Femur (tissue), 1 donor: ENCODE measurements at regions not wholly inside any gene's neighbourhood (a gene's known extent, or its start where the extent isn't known, plus 50 kb on each side); places are given as distances from the start of the nearest gene placed in this dataset.
"Not testable (repeated sequence)": the region's sequence is repeated elsewhere in the genome, so short reads cannot be mapped to it uniquely, and the experiment has no call there.

Experiments
- DNase-seq: peaks from one replicate; pipeline ENCODE4 v3.0.0-alpha.2; 2017

GRCh38 chr16:29232811-29233704 lies 173.5 kb downstream of the NPIPB11 start:
- peak; percentile 19 for DNase-seq

DNA sequence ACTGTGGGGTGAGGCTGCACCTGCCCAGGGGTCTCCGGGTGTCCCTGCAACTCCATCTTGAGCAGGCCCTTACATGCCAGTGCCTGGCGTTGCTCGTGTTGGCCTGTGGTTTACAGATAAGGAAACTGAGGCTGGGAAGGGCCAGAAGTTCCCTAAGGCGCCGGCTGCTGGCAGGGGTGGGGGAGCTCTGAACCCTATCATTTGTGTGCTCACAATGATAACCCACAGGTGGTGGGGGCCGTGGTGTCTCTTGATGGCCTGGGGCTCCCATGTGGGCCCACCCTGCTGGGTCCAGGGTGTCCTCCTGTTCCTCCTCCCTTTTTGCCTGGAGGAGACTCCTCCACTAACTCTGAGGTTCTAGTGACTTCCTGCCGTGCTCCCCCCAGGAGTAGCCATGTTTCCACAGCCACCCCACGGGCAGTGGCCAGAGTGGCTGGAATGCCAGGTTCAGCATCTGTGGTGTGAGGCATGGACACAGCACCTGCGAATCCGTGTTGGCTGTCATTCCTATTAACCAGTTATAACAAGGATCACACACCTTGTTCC lies 174.3 kb downstream of the NPIPB11 start:
- DNase-seq: peak; percentile 21

DNA sequence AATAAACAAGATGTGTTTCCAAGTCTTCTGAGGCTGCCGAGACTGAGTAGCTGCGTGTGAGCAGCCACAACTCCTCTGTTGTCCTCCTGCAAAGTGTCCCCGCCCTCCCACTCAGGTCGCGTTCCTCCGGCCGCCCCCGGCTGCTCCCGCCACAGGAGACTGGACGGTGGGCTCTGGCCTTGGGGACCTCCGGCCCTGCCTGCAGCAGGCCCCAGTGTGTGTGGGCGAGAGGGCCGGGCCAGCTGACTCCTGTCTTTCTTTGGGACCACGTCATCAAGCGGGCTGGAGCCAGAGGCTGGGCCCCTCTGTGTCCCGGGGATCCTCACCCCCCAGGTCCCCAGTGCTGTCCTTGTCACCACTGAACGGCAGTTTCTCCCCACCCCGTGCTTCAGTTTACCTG lies 175.3 kb downstream of the NPIPB11 start:
- DNase-seq: peak; percentile 40

DNA sequence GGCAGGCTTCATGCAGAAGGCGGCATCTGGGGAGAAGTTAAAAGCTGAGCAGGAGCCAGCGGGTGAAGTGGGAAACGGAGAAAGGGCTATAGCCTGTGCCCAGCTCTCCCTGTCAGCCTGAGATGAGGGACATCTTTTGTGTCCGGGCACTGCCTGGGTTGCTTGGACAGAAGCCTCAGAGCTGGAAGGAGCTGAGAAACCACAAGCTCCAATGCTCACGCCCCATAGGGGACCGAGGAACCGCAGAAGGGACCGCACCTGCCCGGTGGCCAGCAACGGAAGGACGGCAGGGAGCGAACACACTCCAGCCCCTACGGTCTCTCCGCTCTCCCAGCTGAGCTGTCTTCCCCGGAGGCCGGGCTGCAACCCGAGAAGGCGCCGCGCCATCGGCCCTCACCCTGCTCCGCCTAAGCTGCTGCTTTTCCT lies 175.8 kb downstream of the NPIPB11 start:
- peak; percentile 49 for DNase-seq

DNA sequence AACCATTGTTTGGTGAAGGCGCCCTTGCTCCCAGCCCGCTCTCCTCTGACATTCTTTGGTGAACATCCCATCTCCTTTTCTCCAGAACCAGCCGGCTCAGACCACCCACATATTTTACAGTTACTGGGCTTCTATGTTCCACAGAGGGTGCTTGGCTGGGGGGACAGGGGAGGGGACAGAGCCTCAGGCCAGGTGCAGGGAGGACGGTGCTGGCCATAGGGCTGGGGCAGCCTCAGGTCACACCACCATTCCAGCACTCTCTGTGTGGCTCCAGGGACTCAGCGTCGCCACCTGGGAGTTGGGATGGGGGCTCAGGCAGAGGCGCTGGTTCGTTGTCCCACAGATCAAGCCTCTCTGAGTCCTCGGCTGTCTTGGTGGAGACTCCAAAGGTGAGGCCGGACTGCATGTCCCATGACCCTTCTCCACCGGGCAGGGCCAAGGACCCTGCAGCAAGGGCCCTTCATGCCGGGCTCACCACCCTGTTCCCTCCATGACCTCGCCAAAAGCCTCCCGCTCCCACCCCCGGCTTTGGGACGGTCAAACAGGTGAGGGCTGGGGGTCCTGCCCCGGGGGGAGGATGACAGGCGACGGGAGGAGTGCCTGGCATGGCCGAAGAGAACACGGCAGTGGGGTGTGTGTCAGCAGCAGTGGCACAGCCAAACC lies 176.4 kb downstream of the NPIPB11 start:
- DNase-seq: peak; percentile 15

DNA sequence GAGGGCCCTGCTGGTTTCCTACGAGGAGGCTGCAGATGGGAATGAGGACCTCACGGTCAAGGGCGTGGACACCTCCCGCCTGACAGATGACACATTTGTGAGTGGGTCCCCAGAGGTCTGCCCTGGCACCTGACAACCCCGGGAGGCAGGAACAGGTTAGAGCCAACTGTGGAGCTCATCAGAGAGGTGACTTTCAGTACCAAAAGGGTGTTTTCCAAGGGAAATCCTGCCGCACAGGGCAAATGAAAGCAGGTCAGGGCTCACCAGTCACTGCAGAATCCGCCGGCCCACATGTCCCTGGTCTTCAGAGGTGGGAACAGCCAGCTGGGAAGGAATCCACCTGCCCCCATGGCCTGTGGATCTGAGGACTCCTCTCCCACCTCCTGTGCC lies 176.9 kb downstream of the NPIPB11 start:
- peak; percentile 19 for DNase-seq

GRCh38 chr16:29228664-29229611 lies 177.6 kb downstream of the NPIPB11 start:
- DNase-seq: peak; percentile 5

- DNase-seq: peak; percentile 70
Measured at GRCh38 chr16:29227751-29228663, 178.5 kb downstream of the NPIPB11 start.

DNA sequence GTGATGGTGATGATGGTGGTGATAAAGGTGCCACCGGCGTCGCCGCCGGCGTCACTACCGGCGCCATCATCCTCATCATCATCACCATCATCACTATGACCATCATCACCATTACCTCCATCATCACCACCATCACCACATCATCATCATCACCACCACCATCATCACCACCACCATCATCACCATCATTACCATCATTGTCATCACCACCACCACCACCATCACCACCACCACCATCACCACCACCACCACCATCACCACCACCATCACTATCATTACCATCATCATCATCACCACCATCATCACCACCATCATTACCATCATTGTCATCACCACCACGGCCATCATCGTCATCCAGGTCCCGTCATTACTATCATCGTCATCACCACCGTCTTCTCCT lies 179.7 kb downstream of the NPIPB11 start:
- no peak for DNase-seq

DNA sequence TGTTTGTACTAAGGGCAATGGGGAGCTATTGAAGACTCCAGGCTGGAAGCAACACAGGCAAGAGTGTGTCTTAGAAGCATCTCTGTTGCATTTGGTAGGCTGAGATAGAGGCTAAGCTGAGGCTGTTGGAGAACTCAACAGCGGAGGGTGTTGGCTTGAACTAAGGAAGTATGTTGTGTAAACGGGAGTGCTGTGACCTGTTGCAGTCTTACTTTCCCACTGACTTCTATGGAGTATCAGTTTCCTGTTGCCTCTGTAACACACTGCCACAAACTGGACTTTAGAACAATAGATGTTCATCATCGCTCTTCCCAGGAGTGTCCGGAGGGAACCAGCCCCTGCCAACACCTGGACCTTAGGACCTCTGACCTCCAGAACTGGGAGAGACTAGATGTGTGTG lies 181.8 kb downstream of the NPIPB11 start:
- DNase-seq: peak; percentile 3

DNA sequence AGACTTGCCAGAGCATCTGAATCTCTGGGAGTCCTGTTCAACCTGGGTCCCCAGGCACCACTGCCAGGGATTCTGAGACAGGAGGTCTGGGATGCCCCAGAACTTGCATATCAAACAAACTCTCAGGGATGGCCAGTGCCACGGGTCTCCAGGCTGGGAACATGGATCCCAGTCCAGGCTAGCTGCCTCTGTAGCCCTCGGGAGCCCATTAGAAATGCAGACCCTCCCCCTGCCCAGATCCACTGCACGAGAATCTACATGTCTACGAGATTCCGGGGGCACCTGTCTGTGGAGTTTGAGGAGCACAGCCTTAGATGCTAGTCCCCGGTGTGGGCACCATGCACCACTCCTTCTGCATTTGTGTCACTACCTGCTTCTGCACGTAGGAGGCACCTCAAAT lies 183.9 kb downstream of the NPIPB11 start:
- DNase-seq: peak; percentile 9

- DNase-seq: not testable (repeated sequence)
Measured at GRCh38 chr16:29222008-29222407, 184.5 kb downstream of the NPIPB11 start.

GRCh38 chr16:29221281-29221955 lies 185.1 kb downstream of the NPIPB11 start:
- peak; percentile 21 for DNase-seq

GRCh38 chr16:29220647-29221191 lies 185.8 kb downstream of the NPIPB11 start:
- DNase-seq: peak; percentile 85

DNA sequence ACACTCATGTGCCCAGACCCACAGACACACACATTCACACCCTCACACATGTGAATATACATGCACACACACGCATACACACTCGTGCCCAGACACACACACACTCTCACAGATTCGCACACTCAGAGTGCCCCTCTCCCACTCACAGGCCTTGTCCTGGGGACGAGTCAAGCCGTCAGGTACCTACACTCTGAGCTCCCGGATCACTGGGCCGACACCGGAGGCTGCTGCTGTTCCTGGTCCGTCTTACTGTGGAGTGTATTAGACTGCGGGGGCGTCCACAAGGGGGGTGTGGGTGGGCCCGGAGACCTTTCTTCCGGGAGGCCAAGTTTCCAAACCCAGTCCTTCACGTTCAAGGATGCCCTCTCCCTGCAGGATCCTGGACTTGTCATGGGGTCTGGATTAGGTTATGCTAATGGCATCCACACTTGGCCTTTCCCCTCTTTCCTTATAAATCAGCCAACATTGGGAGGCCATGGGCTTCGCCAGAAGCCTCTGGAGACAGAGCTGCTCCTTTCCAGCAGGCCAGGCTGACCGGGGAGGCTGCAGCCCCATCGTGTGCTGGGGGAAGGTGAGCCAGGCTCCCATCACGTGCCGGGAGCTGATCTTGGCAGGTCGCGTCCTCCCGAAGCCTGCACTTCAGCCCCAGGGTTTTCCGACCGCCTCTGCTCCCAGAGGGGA lies 186.4 kb downstream of the NPIPB11 start:
- DNase-seq: peak; percentile 56

DNA sequence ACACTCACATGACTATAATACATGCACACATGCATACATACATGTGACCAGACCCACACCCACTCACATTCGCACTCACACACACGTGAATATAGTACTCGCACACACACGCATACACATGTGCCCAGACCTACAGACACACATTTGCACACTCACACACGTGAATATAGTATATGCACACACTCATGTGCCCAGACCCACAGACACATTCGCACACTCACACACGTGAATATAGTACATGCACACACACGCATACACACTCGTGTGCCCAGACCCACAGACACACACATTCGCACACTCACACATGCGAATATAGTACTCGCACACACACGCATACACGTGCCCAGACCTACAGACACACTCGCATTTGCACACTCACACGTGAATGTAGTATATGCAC lies 186.9 kb downstream of the NPIPB11 start:
- DNase-seq: not testable (repeated sequence)

- DNase-seq: peak; percentile 17
Measured at GRCh38 chr16:29218649-29219048, 187.9 kb downstream of the NPIPB11 start.

GRCh38 chr16:29218171-29218570 lies 188.3 kb downstream of the NPIPB11 start:
- peak; percentile 19 for DNase-seq

- peak; percentile 15 for DNase-seq
Measured at GRCh38 chr16:29217752-29218126, 188.8 kb downstream of the NPIPB11 start.
